ENCODE measurements at regions not wholly inside any gene's neighbourhood (a gene's known extent, or its start where the extent isn't known, plus 50 kb on each side); places are given as distances from the start of the nearest gene placed in this dataset.

- TF ChIP-seq CTCF (IDR thresholded peaks at IDR 0.05): no peak
- TF ChIP-seq POLR2A (IDR thresholded peaks at IDR 0.05): no peak
Observed at GRCh38 chr22:26894362-26894761, 237.0 kb downstream of the MIAT start.

Data from adrenal gland (tissue), 5 donors.